ENCODE measurements at regions not wholly inside any gene's neighbourhood (a gene's known extent, or its start where the extent isn't known, plus 50 kb on each side); places are given as distances from the start of the nearest gene placed in this dataset.

DNA sequence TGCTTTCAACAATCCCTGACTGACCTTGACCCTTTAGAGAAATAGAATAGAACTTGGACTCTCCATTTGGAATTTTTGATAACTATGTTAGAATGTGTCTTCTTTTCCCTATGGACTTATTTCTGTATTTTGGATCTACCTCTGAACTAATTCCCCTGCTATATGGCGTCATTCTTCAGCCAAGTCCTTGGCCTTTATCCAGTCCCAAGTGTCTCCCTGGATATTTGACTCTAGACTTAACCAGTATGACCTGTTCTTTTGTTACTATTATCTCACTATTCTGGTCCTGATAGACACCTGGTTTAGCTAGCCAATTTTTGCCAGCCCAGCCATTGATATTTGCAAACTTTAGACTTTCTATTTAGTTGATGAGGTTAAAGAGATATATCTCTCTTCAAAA lies 186.8 kb downstream of the KCNS3 start:
- Mint-ChIP-seq H3K36me3 (ENCODE audit: low read depth) (no peaks in the 10 kb centered on the region), H3K27me3 (ENCODE audit: low read depth) (no peaks in the 10 kb centered on the region), H3K9me3 (no peaks in the 10 kb centered on the region), H3K4me3 (no peak overlapping the region), H3K4me1 (peaks cover 26% of the 10 kb centered on the region), H3K27ac (ENCODE audit: unreplicated experiment) (no peak overlapping the region)
- TF ChIP-seq, protein P1, sequence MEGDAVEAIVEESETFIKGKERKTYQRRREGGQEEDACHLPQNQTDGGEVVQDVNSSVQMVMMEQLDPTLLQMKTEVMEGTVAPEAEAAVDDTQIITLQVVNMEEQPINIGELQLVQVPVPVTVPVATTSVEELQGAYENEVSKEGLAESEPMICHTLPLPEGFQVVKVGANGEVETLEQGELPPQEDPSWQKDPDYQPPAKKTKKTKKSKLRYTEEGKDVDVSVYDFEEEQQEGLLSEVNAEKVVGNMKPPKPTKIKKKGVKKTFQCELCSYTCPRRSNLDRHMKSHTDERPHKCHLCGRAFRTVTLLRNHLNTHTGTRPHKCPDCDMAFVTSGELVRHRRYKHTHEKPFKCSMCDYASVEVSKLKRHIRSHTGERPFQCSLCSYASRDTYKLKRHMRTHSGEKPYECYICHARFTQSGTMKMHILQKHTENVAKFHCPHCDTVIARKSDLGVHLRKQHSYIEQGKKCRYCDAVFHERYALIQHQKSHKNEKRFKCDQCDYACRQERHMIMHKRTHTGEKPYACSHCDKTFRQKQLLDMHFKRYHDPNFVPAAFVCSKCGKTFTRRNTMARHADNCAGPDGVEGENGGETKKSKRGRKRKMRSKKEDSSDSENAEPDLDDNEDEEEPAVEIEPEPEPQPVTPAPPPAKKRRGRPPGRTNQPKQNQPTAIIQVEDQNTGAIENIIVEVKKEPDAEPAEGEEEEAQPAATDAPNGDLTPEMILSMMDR (conservative IDR thresholded peaks at IDR 0.05) = no peak
- DNase-seq (ENCODE audit: low read depth, low spot score) = no peak

DNA sequence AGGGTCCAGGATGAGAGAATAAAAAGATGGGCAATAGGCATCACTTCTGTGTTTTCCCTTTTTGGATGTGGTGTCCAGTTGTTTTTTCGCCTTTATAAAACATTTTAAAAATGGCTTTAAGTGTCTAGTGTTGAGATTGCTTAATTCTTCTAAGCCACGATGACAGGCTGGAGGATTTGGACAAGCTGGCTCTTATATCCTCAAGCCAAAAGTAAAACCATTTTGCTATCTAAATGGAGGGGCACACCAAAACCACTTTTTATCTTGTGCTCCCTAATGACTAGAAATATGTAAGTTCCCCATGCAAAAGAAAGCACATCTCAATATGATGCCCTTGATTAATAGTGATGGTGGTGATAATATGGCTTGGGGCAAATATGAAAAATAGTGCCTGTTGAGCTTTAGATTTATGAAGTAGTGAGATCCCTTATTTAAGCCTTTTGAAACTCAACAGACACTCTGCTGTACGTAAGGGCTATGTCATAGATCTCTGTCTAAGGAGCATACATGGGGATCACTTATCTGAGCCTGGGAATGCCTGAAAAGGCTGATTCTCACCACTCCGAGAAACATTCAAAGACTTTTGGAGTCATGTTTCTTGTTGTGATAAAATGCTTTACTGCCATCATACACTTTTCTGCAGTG lies 185.5 kb downstream of the KCNS3 start:
- no peaks in the 10 kb centered on the region for H3K36me3 Mint-ChIP-seq (ENCODE audit: low read depth)
- peaks cover 26% of the 10 kb centered on the region for H3K4me1 Mint-ChIP-seq
- H3K9me3 Mint-ChIP-seq = no peaks in the 10 kb centered on the region
- H3K4me3 Mint-ChIP-seq = no peak overlapping the region
- H3K27me3 Mint-ChIP-seq (ENCODE audit: low read depth) = no peaks in the 10 kb centered on the region
- TF ChIP-seq, protein P1 (conservative IDR thresholded peaks at IDR 0.05) = no peak
- DNase-seq (ENCODE audit: low read depth, low spot score) = no peak
- H3K27ac Mint-ChIP-seq (ENCODE audit: unreplicated experiment) = no peak overlapping the region

DNA sequence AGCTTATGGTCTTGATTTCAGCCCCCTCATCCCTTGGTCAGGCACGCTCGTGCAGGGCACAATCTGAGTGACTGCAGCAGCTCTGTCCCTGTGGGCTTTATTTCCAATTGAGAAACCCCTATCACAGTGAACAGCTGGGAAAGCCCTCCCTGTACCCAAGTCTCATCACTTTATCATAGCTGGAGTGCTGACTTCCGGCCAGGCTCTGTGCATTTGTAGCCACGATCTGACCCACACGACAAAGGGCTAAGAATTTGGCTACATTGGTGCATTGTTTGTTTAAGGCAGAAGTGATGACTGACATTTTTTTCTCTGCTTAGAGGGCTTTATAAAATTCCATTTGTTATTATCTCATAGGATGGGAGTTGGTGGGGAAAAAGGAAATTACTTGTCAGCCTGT lies 184.4 kb downstream of the KCNS3 start:
- no peak for DNase-seq (ENCODE audit: low read depth, low spot score)
- H3K4me1 Mint-ChIP-seq = peaks cover 19% of the 10 kb centered on the region
- no peaks in the 10 kb centered on the region for H3K36me3 Mint-ChIP-seq (ENCODE audit: low read depth)
- no peak overlapping the region for H3K4me3 Mint-ChIP-seq
- no peaks in the 10 kb centered on the region for H3K27me3 Mint-ChIP-seq (ENCODE audit: low read depth)
- H3K9me3 Mint-ChIP-seq = no peaks in the 10 kb centered on the region
- TF ChIP-seq, protein P1 (conservative IDR thresholded peaks at IDR 0.05) = no peak
- H3K27ac Mint-ChIP-seq (ENCODE audit: unreplicated experiment) = no peak overlapping the region

DNA sequence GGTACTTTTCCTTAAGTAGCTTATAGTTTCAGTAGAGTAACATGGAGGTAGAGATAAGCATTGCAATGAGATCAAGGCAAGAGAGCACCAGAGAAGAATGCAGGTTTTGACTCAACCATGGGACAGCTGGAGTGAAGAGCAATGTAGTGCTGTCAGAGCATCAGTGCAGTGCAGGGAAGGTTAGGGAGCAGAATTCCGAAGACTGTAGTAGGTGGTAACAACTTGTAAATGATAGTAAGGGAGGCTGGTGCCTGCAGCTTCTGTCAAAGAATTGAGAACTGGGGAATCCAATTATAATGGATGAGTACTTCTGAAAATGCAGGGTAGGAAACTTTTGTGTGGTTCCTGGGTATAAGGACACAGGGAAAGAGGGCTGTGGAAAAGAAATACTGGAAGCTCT lies 183.2 kb downstream of the KCNS3 start:
- H3K27ac Mint-ChIP-seq (ENCODE audit: unreplicated experiment) = no peak overlapping the region
- no peak for DNase-seq (ENCODE audit: low read depth, low spot score)
- no peaks in the 10 kb centered on the region for H3K36me3 Mint-ChIP-seq (ENCODE audit: low read depth)

DNA sequence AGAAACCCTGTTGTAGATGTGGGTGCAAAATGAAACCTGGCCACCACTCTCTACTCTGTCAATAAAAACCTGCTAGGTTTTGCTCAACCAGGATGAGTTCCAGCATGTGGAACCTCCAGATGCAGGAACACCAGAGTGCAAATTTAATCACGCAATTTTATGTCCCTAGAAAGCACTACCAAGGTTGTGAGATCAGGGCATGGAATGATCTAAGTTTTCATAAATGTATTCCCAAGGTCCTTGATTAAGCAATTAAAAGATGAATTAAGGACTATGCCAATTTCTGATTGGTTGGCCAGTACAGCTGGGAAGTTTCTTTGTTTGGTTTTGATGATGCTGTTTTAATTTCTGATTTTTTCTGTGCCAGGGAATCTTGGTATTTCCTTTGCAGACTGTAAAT lies 179.2 kb downstream of the KCNS3 start:
- no peak for DNase-seq (ENCODE audit: low read depth, low spot score)
- no peak overlapping the region for H3K27ac Mint-ChIP-seq (ENCODE audit: unreplicated experiment)
- no peak overlapping the region for H3K4me3 Mint-ChIP-seq
- no peaks in the 10 kb centered on the region for H3K36me3 Mint-ChIP-seq (ENCODE audit: low read depth)
- H3K9me3 Mint-ChIP-seq = peaks cover 5% of the 10 kb centered on the region
- H3K4me1 Mint-ChIP-seq = no peaks in the 10 kb centered on the region
- TF ChIP-seq, protein P1 (conservative IDR thresholded peaks at IDR 0.05) = no peak
- no peaks in the 10 kb centered on the region for H3K27me3 Mint-ChIP-seq (ENCODE audit: low read depth)

More for the DNA sequence above, 183.2 kb downstream of the KCNS3 start:
- Mint-ChIP-seq H3K27me3 (ENCODE audit: low read depth) (no peaks in the 10 kb centered on the region), H3K4me3 (no peak overlapping the region), H3K4me1 (peaks cover 8% of the 10 kb centered on the region), H3K9me3 (peaks cover 1% of the 10 kb centered on the region)
- TF ChIP-seq, protein P1 (conservative IDR thresholded peaks at IDR 0.05) = no peak

Data from neural crest cell (in vitro differentiated cells).